Fibroblast of lung (primary cell): ENCODE measurements at regions not wholly inside any gene's neighbourhood (a gene's known extent, or its start where the extent isn't known, plus 50 kb on each side); places are given as distances from the start of the nearest gene placed in this dataset.

Source experiments
- DNase-seq, 2 donors: peaks; one replicate each; pipeline versions ENCODE4 v3.0.0 to v3.0.0-alpha.2; 2010; ENCODE audit warnings: low read depth in 2 of 2
- H2AFZ ChIP-seq: 2 replicates; pipeline ENCODE4 v1.5.1; 2012; ENCODE audit warnings: low read length, control low read depth, inconsistent platforms
- H3K27ac ChIP-seq: 2 replicates; pipeline ENCODE4 v1.5.1; 2011; ENCODE audit warnings: low read length, control low read depth; ENCODE audit not compliant: insufficient read depth
- H3K27me3 ChIP-seq: 2 replicates; pipeline ENCODE4 v1.5.1; 2011; ENCODE audit warnings: mild to moderate bottlenecking, low read length; ENCODE audit not compliant: control insufficient read depth, insufficient read depth
- H3K36me3 ChIP-seq: 2 replicates; pipeline ENCODE4 v1.5.1; 2011; ENCODE audit warnings: low read length; ENCODE audit not compliant: control insufficient read depth, insufficient read depth
- H3K4me1 ChIP-seq: 2 replicates; pipeline ENCODE4 v1.5.1; 2011; ENCODE audit warnings: low read length; ENCODE audit not compliant: control insufficient read depth, insufficient read depth; ENCODE audit errors: extremely low read depth
- H3K4me2 ChIP-seq: 2 replicates; pipeline ENCODE4 v1.5.1; 2011; ENCODE audit warnings: low read length, control low read depth; ENCODE audit not compliant: insufficient read depth; ENCODE audit errors: extremely low read depth
- H3K4me3 ChIP-seq, 4 experiments: fragments of 200-600 bp in 1 of 4; sonication (generic) in 1 of 4; replicated peaks in 1 of 4; 2 replicates each; pipeline ENCODE4 v1.5.1; 2011 to 2016; ENCODE audit warnings: low read length in 4 of 4, low read depth in 3 of 4, mild to moderate bottlenecking in 3 of 4, control low read depth in 2 of 4, inconsistent platforms in 1 of 4, mixed read lengths in 1 of 4; ENCODE audit not compliant: insufficient read depth in 1 of 4; ENCODE audit errors: control extremely low read depth in 1 of 4
- H3K79me2 ChIP-seq: 2 replicates; pipeline ENCODE4 v1.5.1; 2012; ENCODE audit warnings: mild to moderate bottlenecking, low read length, inconsistent platforms; ENCODE audit not compliant: control insufficient read depth, insufficient read depth
- H3K9ac ChIP-seq: 2 replicates; pipeline ENCODE4 v1.5.1; 2011; ENCODE audit warnings: mild to moderate bottlenecking, low read length, control low read depth; ENCODE audit not compliant: insufficient read depth
- H3K9me3 ChIP-seq: 2 replicates; pipeline ENCODE4 v1.5.1; 2012; ENCODE audit warnings: low read depth, low read length; ENCODE audit not compliant: control insufficient read depth, insufficient read depth
- H4K20me1 ChIP-seq: 2 replicates; pipeline ENCODE4 v1.5.1; 2011; ENCODE audit warnings: low read length; ENCODE audit not compliant: control insufficient read depth, insufficient read depth; ENCODE audit errors: extremely low read depth
- EZH2 ChIP-seq: IDR thresholded peaks from 2 replicates; pipeline ENCODE4 v1.5.1; 2012; ENCODE audit warnings: low read length, control low read depth, mild to moderate bottlenecking; ENCODE audit errors: missing control alignments
- TF ChIP-seq, protein P1 (sequence below), 2 donors: IDR thresholded peaks in 1 of 2; conservative IDR thresholded peaks in 1 of 2; 1 replicate in 1 of 2; 2 replicates in 1 of 2; pipeline ENCODE4 v1.5.1; 2011 to 2012; ENCODE audit warnings: low read length in 2 of 2, control low read depth in 1 of 2, inconsistent platforms in 1 of 2, low read depth in 1 of 2, mild to moderate bottlenecking in 1 of 2

DNA sequence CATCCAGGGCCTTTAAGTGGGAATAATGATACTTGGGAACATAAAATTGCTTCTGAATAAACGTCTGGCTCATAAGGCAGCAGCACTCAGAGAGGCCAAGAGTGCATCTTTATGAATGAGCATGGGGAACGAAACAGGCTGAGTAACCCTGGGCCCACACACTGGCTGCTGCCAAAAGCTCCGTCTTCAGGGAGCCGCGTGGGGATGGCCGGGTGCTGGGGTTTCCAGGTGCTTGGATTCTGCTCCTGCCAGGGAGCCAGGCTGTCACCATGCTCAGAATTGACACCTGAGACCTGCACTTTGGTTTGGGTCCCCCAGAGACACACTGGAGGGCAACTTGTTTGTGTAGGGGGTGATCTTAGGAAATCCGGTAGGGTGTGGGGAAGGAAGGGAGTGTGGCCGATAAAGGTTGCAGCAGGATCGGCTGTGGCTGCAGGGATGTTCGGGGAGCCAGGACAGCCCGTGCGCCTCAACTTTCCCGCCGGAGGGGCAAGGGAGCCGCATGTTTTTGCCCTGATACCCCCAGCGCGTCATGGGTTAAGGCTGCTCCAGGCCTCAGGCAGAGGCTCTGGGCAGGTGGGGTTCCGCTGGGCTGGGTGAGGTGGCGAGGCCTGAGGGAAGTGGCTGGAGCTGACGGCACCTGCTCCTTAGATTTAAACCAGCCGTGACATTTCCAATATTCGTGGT is 101.8 kb downstream of the YTHDF1 start:
- no peak overlapping the region for H3K9ac ChIP-seq
- no peaks in the 10 kb centered on the region for H3K36me3 ChIP-seq
- no peaks in the 10 kb centered on the region for H4K20me1 ChIP-seq
- TF ChIP-seq EZH2: no peak
- TF ChIP-seq, protein P1, sequence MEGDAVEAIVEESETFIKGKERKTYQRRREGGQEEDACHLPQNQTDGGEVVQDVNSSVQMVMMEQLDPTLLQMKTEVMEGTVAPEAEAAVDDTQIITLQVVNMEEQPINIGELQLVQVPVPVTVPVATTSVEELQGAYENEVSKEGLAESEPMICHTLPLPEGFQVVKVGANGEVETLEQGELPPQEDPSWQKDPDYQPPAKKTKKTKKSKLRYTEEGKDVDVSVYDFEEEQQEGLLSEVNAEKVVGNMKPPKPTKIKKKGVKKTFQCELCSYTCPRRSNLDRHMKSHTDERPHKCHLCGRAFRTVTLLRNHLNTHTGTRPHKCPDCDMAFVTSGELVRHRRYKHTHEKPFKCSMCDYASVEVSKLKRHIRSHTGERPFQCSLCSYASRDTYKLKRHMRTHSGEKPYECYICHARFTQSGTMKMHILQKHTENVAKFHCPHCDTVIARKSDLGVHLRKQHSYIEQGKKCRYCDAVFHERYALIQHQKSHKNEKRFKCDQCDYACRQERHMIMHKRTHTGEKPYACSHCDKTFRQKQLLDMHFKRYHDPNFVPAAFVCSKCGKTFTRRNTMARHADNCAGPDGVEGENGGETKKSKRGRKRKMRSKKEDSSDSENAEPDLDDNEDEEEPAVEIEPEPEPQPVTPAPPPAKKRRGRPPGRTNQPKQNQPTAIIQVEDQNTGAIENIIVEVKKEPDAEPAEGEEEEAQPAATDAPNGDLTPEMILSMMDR (conservative IDR thresholded peaks at IDR 0.05 in 1 of 2, IDR thresholded peaks at IDR 0.05 in 1 of 2; ENCODE audit: low read depth in 1 of 2, low read length in 2 of 2): no peak
- H3K27ac ChIP-seq: no peak overlapping the region
- no peaks in the 10 kb centered on the region for H3K9me3 ChIP-seq
- no peak overlapping the region for H3K4me3 ChIP-seq
- H3K27me3 ChIP-seq: no peaks in the 10 kb centered on the region
- no peaks in the 10 kb centered on the region for H3K4me1 ChIP-seq
- H3K4me2 ChIP-seq: no peak overlapping the region
- no peaks in the 10 kb centered on the region for H3K79me2 ChIP-seq
- no peak for DNase-seq
- no peak overlapping the region for H2AFZ ChIP-seq

DNA sequence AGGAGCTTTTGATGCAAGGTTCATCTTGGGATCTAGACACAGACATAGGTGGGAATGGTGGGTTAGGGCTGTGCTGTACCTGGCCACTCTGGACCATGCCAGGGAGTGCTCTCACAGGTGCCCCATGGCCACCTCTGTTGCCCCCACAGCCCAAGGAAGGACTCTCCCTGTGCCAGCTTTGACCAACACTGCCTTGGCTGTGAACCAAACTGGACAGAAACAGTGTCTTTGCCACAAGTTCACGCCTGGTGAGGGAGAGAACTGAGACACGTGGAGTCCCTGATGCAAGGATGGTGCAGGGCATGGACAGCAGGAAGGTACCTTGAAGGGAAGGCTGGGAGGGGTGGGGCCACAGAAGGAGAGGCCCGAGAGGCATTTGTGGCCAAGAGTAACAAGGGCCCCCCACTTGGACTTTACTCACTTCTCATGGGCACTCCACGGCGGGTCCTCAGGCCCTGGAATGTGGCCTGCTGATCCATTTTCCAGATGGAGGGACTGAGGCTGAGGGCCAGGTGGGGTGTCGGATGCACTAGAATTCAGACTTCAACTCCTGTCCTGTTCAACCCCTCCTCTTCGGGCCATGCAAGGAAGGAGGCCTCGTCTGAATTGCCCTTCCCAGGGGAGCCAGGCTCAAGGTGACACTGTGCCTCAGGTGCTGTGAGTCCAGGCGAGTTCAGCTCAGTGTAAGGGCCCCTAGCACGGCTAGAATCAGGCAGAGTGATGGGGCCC is 103.3 kb downstream of the YTHDF1 start:
- no peak overlapping the region for H3K4me3 ChIP-seq
- H3K9ac ChIP-seq: no peak overlapping the region
- no peak overlapping the region for H2AFZ ChIP-seq
- no peaks in the 10 kb centered on the region for H3K27me3 ChIP-seq
- TF ChIP-seq, protein P1 (conservative IDR thresholded peaks at IDR 0.05 in 1 of 2, IDR thresholded peaks at IDR 0.05 in 1 of 2; ENCODE audit: low read depth in 1 of 2, low read length in 2 of 2): no peak
- no peak for TF ChIP-seq EZH2
- no peak overlapping the region for H3K4me2 ChIP-seq
- H3K27ac ChIP-seq: no peak overlapping the region
- no peak for DNase-seq
- no peaks in the 10 kb centered on the region for H3K79me2 ChIP-seq
- H3K36me3 ChIP-seq: no peaks in the 10 kb centered on the region
- no peaks in the 10 kb centered on the region for H3K9me3 ChIP-seq
- H4K20me1 ChIP-seq: no peaks in the 10 kb centered on the region
- H3K4me1 ChIP-seq: no peaks in the 10 kb centered on the region

DNA sequence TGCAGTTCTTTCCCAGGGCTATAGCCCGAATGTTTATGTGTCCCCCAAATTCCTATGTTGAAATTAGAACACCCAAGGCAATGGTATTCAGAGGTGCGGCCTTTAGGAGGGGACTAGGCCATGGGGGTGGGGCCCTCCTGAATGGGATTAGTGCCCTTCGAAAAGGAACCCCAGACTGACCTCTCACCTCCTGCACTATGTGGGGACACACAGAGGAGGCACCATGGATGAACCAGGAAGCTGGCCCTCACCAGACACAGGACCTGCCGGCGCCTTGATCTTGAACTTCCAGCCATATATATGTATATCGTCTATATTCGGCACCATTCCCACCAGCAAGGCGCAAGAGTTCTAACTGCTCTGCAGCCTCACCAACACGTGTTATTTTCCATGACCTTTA is 101.5 kb upstream of the BHLHE23 start:
- H2AFZ ChIP-seq: no peak overlapping the region
- no peak overlapping the region for H3K27ac ChIP-seq
- H3K36me3 ChIP-seq: no peaks in the 10 kb centered on the region
- no peaks in the 10 kb centered on the region for H3K79me2 ChIP-seq
- H3K9me3 ChIP-seq: no peaks in the 10 kb centered on the region
- TF ChIP-seq, protein P1 (conservative IDR thresholded peaks at IDR 0.05 in 1 of 2, IDR thresholded peaks at IDR 0.05 in 1 of 2; ENCODE audit: low read depth in 1 of 2, low read length in 2 of 2): no peak
- no peak for TF ChIP-seq EZH2
- H3K9ac ChIP-seq: no peak overlapping the region
- no peak for DNase-seq
- H3K4me1 ChIP-seq: no peaks in the 10 kb centered on the region
- H4K20me1 ChIP-seq: no peaks in the 10 kb centered on the region
- H3K4me3 ChIP-seq: no peak overlapping the region
- no peak overlapping the region for H3K4me2 ChIP-seq
- no peaks in the 10 kb centered on the region for H3K27me3 ChIP-seq
